HG03139 (cell line): ENCODE measurements at regions not wholly inside any gene's neighbourhood (a gene's known extent, or its start where the extent isn't known, plus 50 kb on each side); places are given as distances from the start of the nearest gene placed in this dataset.

Experiments used
- ATAC-seq: cut with Tn5 transposase; IDR thresholded peaks from one replicate; pipeline ENCODE4 v1.9.1; 2021; ENCODE audit not compliant: unreplicated experiment

DNA sequence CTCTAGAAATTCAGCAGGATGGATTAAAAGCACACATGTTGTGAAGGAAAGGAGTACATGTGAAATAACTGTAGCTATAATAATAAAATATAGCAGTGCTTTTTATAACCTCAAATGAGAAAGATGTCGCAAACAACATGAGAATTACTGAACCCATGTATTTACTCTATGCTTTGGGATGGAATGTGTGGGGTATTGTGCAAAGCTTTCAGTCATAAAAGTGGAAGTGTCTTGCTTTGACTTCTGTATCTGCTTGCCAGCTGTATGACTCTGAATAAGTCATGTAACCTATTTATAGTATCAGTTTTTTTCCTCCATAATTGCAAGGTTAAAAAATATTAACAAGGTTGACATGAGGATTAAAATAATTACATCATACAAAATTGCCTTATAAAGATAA lies 519.3 kb upstream of the CADM2 start:
- no peak for ATAC-seq

DNA sequence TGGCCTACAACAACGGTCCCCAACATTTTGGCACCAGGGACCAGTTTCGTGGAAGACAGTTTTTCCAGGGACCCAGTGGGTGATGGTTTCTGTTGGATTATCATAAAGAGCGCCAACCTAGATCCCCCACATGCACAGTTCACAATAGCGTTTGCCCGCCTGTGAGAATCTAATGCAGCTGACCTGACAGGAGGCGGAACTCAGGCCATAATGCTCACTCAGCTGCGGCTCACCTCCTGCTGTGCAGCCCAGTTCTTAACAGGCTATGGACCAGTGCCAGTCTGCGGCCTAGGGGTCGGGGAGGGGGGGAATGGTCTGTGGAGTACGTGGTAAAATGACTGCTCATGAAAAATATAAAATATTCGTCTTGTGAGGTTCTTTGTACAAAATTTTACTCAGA lies 518.5 kb upstream of the CADM2 start:
- no peak for ATAC-seq

DNA sequence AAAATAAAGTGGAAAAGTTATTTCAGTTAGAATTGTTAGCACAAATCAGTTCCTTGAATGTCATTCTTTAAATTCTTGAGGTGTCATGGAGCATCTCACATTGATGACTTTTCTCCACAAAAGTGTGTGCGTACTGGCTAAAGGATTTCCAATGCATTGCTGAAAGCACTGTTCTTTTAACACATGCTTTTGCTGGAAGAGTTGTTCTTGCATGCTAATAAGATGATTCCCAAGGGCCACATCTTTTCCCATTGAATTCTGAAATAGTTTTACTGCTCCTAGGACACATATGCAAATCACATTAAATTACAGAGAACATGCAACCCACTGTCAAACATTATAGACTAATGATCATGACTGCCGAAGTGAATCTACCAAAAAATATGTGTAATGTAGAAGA lies 516.3 kb upstream of the CADM2 start:
- no peak for ATAC-seq

DNA sequence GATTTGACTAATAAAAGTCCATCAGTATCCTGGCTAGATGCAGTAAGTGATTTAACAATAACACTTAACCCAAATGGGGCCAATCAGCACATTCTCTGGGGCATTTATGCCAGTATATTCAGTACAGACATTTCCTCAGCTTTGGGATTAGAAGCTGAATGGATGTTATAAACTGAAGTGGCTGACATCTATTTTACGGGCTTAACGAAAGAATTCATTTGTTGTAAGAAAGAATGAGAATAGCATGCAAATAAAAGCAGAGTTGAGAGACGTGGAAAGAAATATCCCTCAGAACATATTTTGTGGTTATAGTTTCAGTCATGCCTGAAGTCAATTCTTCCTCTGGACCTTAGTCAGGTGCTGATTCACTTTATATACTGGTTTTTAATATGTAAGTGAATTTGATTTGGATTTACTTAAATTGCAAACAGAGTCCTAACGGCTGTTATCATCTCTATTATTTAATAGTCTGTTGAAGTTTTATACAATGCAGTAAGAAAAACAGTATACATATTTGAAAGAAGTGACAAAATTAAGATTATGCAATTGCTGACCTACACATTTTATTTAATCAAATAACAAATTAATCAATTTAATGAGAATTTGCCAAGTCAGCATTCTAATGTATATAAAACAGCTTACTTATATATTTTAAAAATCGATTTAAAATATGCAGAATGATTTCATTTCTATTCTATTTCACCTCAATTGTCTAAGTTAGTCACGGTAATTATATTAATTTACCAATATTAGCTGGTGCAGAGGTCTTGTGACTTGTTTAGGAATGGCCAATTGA lies 513.9 kb upstream of the CADM2 start:
- no peak for ATAC-seq

DNA sequence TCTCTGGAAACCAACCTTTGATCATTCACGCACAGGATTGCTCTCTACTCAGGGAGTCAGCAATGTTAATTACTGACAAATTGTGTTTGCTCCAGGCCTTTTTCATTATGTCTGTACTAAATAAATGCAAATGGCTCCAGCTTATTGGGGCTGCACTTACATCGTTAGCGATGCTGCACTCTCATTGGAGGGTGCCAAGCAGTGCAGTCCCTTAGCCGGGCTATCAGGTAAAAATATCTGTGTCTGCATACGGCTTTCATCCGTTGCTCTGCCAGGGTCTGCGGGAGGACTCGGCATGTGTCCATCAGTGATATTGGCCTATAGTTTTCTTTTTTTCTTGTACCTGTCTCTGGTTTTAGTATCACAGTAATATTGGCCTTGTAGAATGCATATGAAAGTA lies 471.5 kb upstream of the CADM2 start:
- ATAC-seq, result no peak

DNA sequence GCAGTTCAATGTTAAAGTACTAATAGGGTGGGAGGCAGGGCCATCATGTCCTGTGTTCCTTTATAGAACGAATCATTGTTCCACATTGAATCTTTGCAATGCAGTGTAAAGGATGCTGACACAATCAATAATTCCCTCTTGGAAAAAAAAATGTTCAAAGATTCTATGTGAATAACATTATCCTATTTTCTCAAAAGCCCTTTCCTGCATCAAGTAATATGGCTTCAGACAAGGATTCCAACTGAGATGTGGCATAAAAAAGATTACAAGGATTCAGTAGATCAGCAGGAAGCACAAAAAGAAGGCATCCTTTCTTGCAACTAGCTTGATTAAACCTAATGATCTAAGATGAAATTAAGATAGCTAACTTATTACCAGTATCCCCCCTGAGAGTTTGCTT lies 454.0 kb upstream of the CADM2 start:
- ATAC-seq, result no peak

DNA sequence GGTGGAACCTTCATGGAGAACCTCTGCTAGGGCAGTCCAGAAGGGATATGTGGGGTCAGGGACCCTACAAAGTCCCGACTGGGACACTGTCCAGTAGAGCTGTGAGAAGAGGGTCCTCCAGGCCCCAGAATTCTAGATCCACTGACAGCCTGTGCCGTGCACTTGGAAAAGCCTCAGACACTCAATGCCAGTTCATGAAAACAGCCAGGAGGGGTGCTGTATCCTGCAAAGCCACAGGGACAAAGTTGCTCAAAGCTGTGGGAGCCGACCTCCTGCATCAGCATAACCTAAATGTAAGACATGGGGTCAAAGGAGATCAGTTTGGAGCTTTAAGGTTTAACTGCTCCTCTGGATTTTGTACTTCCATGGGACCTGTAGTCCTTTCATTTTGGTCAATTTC lies 448.8 kb upstream of the CADM2 start:
- ATAC-seq, result no peak

DNA sequence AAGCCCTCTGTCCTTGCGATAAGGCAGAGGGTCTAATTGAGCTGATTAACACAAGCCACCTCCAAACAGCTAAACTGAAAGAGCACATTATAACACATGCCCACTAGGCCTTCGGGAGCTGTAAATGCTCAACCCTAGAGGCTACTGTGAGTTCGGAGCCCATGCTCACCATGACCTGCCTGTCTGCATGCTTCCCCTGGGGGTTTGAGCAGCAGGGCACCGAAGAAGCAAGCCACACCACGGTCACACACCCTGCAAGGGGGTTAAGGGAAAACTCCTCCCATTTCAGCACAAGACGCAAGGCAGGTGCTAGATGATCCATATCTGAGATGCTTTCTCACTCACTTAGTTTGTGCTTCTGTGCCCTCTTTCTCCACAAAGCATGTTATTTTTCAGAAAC lies 435.9 kb upstream of the CADM2 start:
- no peak for ATAC-seq

DNA sequence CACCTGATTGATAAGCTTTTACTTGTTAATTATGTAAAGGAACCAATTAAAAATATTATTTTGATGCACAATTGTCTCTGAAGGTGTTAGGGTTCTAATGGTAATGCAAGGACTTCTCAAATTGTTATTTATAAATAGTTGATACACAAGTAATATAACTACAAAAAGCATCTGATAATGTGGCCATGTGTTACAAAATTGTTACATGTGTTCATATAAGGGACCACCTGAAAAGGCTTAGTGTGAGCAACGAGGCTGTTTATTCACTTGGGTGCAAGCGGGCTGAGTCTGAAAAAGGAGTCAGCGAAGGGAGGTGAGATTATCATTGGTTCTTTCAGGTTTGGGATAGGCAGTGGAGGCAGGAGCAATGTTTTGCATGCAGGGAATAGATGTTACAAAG lies 421.9 kb upstream of the CADM2 start:
- ATAC-seq, result no peak

DNA sequence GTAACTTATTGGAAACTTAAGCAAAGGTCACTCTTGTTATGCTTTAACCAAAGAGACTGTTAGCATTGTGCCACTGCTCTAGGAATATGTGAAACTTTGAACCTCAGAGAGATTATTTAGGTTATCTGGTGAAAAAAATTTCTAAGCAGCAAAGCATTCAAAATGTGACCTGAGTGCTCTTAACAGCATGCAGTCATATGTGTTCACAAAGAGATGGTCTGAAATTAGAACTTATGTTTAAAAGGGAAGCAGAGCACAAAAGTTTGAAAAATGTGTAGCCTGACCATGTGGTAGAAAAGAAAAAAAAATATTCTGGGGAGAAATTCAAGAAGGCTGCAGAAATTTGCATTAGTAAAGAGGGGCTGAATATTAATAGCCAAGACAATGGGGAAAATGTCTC lies 420.2 kb upstream of the CADM2 start:
- ATAC-seq, result no peak

DNA sequence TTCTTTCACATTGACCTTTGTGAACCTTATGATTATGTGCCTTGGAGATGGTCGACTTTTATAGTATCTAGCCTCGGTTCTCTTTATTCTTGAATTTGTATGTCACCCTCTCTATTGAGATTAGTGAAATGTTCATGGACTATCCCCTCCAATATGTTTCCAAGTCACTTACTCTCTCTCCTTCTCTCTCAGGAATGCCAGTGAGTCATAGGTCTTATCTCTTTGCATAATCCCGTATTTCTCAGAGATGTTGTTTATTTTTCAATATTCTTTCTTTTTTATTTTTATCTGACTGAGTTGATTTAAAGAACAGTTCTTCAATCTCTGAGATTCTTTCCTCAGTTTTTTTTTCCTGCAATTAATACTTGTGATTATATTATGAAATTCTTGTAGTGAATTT lies 411.6 kb upstream of the CADM2 start:
- no peak for ATAC-seq

DNA sequence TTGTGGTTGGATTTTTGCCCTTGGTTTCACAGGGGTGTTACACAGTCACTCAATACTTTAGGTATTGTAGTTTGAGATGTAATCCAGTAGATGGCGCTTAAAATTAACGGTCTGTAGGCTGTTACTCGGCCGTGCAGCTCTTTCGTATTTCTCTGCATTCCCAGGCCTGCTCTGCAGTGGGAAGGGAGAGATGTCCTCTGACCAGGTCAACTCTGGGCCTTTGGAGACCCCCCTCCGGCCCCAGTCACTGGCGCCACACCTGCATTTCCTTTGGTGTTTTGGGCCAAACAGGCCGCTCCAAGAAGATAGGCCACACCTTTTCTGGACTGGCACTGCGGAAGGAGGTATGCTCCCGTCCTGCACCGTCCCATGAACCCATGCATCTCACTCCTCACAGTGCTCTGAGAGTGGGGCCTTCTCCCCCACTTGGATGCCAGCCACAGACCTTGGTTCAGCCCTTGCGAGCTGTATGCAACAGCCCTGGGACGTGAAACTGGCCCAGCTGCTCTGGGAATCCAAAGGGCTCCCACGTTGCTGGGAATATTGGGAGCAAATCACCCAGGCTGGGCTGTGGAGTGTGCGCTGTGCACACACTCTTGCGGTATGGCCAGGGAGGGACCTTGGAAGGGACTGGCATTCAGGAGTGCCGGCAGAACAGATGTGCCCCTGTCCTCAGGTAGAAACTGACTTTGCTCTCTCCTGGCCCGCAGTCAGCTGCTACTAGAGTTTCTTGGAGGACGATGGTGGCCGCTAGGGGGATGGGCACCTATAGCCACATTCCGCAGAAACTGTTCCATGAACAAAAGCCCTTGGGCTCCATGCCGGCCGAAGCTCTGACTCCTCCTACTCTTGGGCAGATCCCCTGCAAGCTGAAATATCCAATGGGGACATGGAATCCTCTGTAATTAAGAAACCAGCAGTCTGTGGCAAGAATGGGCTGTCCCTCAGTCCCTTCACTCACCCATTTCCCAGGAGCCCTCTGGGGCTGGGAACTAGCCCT lies 410.5 kb upstream of the CADM2 start:
- peak; percentile 86 for ATAC-seq

DNA sequence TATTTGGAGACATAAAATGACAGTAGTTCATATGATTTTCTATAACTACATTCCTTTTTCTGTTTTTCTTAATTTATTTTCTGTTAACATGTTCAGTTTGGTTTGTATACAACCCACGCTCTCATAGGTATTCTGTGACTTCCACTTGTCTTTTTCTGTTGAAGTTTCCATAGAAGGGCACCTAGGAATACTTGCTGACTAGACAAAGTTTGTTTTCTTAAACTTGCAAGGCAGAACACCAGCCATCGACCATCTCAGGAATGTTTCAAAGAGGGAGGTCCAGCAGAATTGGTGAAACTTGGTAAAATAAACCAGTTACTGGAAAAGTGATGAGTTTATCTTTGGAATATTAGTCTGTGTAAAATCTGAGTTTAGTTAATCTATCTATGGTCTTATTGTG lies 403.2 kb upstream of the CADM2 start:
- ATAC-seq, result no peak

DNA sequence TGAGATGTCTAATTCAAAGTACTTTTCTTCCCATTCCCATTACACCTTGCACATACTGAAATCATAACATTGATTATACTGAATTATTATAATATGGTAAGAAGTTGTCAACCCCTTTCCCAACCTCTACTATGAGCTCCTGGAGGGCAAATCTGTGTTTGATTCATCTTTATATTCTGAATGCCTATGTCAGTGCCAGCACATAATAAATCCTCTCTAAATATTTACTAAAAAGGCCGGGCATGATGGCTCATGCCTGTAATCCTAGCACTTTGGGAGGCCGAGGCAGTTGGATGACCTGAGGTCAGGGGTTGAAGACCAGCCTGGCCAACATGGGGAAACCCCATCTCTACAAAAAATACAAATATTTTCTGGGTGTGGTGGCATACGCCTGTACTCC lies 392.5 kb upstream of the CADM2 start:
- ATAC-seq, result no peak

DNA sequence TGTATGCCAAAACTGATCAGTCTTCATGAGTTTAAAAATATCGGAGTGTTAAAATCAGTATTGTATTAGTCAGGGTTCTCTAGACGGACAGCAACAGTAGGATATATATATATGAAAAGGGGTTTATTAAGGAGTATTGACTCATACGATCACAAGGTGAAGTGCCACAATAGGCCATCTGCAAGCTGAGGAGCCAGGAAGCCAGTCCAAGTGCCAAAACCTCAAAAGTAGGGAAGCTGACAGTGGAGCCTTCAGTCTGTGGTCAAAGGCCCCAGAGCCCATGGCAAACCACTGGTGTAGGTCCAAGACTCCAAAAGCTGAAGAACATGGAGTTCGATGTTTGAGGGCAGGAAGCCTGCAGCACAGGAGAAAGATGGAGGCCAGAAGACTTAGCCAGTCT lies 391.0 kb upstream of the CADM2 start:
- ATAC-seq, result no peak

DNA sequence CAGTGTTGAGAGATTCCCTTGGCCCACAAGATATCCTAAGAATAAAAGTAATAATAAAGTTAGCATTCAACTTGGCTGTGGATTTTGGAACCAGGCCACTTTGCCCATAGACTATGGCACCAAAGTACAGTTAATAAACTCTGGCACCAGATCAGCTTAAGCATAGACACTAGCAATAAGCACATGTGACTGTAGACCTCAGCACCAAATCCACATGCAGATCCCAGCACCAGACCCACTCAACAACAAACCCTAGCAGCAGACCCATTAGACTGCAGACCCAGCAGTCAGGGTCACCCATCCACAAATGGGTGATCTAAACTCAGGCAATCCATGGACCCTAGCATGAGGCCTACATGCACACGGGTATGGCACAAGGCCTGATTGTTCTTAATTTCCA lies 384.8 kb upstream of the CADM2 start:
- ATAC-seq, result no peak

DNA sequence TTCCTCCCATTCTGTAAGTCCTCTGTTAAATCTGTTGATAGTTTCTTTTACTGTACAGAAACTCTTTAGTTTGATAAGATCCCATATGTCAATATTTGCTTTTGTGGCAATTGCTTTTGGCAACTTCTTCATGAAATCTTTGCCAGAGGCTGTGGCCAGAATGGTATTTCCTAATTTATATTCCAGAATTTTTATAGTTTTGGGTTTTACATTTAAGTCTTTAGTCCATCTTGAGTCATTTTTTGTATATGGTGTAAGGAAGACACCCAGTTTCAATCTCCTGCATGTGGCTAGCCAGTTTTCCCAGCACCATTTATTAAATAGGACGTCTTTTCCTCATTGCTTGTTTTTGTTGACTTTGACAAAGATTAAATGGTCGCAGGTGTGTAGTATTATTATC lies 372.4 kb upstream of the CADM2 start:
- no peak for ATAC-seq

DNA sequence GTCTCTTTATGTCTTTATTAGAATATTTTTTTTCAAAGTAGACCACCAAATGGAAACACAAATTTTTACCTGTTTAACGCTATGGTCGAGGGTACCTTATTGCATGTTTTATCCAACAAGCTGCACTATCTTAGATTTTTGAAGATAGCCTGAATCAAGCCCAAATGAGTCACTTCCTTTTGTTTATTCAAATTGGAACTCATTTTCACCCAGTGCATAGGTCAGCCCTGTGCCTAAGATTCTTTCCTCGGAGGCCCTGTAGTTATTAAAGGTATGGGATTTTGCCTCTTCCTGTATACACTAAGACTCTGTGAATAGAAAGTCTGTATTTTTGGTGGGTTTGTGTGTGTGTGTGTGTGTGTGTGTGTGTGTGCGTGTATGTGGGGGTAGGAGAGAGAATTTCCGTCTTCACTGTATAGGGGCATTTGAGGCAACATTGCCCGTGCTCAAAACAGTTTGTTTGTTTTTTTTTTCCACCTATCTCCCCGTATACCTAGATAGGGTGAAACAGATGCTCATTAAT lies 358.0 kb upstream of the CADM2 start:
- no peak for ATAC-seq

DNA sequence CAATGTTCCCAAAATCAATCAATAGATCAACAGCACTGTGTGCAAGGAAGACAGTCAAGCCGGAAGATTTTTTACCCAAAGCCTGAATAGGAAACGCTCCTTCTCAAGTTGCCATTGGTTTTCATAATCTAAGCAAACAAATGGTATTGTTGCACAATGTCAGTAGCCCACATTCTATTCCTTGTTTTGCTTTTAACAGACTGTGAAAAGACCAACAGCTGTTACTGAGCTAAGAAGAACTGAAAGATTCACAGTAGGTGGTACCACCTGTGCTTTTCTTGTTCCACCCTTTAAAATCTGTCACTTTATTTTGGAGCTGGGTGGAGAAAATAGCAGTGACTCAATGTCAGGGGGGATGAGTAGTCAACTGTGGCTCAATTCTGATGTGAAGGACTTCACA lies 357.5 kb upstream of the CADM2 start:
- ATAC-seq, result no peak

DNA sequence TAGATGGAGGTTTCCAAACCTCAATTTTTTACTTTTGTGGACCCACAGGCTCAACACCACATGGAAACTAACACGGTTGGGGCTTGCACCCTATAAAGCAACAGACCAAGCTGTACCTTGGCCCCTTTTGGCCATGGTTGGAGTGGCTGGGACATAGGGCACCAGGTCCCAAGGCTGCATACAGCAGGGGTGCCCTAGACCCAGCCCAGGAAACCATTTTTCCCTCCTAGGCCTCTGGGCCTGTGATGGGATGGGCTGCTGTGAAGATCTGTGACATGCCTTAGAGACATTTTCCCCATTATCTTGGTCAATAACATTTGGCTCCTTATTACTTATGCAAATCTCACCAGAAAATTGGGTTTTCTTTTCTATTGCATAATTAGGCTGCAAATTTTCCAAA lies 337.0 kb upstream of the CADM2 start:
- no peak for ATAC-seq

DNA sequence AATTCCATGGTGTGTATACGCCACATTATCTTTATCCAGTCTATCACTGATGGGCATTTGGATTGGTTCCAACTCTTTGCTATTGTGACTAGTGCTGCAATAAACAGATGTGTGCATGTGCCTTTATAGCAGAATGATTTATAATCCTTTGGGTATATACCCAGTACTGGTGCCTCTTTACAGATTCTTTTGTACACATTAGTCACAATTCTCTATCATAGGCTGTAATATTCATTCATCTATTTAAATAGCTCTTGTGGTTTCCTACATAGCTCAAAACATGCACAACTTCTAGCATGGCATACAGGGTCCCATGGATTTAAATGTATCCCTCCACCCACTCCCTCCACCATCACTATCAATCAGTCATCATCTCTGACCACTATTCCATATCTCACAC lies 324.1 kb upstream of the CADM2 start:
- no peak for ATAC-seq

DNA sequence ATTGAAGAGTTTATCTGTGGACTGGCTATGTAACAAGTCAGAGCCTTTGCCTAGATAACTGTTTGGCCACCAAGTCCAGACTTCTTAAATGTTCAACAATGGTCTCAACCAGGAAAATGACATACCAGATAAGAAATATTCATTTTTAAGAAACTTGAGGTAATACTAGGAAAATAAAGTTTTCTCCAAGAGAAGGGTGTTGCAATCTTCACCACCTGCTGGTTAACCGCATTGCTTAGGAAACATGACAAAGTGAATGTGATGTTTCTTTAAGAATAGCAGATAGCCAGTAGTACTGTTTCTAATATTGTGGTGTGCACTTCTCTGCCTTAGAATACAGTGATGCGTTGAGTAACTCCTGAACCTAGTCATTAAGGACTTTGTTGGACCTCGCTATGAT lies 321.5 kb upstream of the CADM2 start:
- ATAC-seq, result no peak
